GDM1 (cell line): ENCODE measurements at regions not wholly inside any gene's neighbourhood (a gene's known extent, or its start where the extent isn't known, plus 50 kb on each side); places are given as distances from the start of the nearest gene placed in this dataset.
"Not testable (repeated sequence)": the region's sequence is repeated elsewhere in the genome, so short reads cannot be mapped to it uniquely, and the experiment has no call there.

Experiments used
- DNase-seq: peaks from one replicate; lab custom pipeline; 2025; lab: John Stamatoyannopoulos, UW

DNA sequence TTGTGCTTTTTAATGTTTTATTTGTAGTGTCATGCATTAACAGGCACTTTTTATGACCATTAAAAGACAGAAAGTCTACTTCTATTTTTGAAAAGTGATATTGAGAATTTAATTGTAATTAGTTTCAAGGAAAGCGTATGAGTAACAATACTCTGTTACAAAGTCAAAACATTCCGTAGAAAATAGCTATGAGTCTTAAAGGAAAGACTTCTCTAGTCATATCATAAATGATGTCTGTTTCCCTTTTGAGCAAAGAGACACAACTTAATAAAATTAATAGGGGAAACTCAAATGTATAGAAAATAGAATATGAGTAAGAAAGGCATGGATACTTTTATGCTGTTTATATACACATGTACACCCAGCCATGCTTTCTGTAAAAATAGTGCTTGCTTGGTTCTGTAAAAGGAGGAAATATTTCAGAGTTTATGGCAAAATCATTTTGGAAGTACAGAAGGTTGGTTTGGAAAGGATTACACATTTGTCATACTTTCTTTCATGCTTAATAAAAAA, 107.8 kb upstream of the AHI1 start:
- no peak for DNase-seq

GRCh38 chr6:135606392-135606791, 108.9 kb upstream of the AHI1 start:
- no peak for DNase-seq

- DNase-seq: no peak
Observed at GRCh38 chr6:135608031-135608430, 110.5 kb upstream of the AHI1 start.

DNA sequence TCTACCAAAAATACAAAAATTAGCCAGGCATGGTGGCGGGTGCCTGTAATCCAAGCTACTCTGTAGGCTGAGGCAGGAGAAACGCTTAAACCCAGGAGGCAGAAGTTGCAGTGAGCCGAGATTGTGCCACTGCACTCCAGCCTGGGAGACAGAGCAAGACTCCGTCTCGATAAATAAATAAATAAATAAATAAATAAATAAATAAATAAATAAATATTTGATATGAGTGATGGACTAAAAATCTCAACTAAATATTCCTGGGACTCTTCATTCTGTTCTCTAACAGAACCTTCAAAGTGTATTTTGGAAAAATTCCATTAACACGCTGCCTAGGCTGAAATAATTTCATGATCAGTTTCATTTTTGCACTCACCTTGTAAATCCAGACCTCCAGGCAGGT, 112.7 kb upstream of the AHI1 start:
- not testable (repeated sequence) for DNase-seq

DNA sequence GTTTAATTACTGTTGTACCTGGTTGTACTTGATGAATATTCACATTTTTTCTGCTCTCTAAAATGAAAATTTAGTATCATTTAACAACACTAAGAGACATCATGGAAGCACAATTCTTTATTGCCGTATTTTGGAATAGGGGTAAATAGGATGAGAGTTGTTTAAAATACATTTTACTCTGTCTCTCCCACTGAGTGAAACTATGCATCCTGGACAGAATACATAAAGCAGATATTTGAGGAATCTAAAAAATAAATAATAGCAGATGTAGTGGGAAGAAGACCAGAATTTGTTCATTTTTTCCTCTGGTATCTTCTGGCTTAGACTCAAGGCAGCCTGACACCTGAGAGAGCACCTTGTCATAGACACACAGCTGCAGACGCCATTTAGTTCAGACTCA, 119.1 kb upstream of the AHI1 start:
- DNase-seq: no peak

- no peak for DNase-seq
Observed at GRCh38 chr6:135617222-135617621, 119.7 kb upstream of the AHI1 start.

DNA sequence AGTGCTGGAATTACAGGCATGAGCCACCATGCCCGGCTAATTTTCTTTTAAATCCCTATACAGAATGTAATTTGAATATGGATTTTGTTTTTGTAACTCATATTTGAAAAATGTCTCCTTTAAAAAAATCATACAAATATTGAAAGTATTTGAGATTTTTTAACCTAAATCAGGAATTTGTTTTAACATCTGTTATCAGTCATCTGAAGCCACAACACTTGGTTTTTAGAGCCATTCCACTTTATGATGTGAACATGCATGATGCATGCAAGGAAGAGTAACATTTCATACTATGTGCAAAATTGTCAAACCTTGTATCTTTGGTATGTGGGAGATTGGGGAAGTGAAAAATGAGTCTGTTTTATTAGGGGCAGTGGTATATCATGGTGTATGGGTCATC, 124.5 kb upstream of the AHI1 start:
- no peak for DNase-seq

DNA sequence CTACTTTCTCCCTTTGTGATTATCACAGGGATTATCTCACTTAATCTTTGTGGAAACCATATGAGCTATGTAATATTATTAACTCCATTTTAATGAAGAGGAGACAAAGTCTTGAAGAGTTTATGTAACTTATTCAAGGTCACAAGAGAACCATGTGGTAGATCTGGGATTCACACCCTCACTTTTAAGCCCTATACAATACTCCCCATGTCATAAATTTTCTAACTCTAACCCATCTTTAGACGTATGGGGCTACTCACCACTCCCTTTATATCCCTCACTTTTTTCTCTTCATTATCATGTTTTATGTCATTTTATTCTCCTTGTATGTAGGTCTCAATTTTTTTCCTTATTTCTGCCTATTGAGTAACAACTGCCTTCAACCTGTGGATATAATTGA, 126.4 kb upstream of the AHI1 start:
- DNase-seq: no peak

DNA sequence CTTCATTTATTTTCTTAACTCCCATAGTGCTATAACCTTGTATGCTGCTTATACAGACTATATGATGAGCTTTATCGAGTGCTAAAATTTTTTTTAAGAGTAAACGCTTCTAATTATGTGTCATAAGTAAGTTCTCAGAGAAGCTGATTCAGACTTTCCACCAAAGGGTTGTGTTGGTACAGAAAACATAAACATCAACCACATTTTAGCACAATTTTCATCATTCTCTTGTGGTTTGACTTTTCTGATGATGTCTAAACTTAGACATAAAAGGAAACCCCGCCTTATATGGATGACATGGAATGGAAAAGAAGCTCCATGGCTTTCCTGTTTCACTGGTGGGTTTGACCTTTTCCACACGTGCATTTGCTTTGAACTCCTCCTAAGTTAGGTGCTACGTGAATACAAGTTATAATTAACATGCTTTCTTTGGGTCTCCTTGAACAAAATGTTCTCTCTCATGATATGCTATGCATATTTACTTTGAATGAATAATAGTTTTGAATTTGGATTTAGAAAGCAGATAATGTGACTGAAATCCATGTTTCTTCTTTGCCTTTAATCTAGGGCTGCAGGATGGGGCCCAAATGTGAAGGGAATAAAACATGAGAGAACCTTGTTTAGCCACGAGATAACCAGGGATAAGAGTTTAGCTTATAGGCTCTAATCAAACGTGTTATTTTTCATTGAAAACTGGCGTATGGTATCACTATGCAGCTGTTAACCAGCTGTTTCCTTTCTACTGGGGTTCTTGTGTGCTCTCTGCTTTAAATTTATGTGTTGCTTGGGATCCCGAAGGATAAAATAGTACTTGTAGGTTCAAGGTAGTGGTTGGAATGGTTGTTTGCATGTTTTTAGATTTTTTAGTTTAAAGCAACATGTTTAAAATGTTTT, 127.1 kb upstream of the AHI1 start:
- DNase-seq: no peak

DNA sequence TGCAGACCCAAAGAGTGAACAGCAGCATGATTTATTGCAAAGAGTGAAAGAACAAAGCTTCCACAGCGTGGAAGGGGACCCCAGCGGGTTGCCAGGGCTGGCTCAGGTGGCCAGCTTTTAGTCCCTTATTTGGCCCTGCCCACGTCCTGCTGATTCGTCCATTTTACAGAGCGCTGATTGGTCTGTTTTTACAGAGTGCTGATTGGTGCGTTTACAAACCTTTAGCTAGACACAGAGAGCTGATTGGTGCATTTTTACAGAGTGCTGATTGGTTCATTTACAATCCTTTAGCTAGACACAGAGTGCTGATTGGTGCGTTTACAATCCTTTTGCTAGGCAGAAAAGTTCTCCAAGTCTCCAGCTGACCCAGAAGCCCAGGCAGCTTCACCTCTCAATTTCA, 128.5 kb upstream of the AHI1 start:
- not testable (repeated sequence) for DNase-seq

GRCh38 chr6:135627092-135627715, 129.7 kb upstream of the AHI1 start:
- DNase-seq: no peak

DNA sequence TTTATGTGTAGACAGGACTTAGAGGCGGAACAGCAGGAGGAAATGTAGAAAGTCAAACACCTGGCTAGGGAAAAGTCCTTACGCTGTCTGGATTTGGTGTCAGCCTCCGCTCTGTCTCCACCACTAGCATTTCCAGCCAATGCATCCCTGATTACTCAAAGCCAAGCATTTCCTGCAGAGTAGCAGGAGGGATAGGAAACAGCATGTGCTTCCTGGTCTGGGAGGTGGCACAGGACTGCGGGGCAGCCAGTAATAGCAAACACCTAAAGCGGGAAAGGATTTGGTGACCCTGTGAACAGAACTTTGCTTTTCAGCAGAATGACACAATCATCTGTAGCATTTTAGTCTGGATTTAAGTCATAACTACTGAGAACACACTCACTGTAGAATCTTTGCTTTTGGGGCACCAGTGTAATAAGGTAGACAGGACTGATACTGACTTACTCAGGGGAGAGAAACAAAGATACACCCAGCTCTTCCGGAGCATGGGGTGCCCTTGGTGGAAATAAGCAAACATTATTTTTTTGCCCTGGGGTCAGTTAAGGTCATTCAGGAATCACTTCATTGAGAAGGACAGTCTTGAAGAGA, 133.3 kb upstream of the AHI1 start:
- no peak for DNase-seq

GRCh38 chr6:135631821-135632220, 134.3 kb upstream of the AHI1 start:
- DNase-seq: no peak

GRCh38 chr6:135633573-135633972, 136.0 kb upstream of the AHI1 start:
- DNase-seq: no peak

DNA sequence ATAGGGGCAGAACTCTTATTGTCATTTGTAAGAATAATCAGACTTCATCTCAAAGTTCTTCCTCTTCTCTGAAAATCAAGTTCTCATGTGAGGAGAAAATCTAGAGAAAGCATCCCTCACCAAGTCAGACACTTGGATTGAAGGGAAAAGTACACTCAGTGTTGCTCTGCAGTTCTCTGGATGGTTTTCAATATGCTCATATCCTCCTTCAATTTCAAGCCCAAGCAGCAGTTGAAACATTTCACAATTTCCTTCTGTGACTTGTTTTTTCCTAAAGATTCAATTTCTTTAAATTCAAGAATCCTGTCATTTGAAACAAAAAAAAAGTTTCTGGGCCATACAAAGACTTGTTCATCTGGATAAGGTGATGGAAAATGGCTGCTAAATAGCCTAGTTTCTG, 140.2 kb upstream of the AHI1 start:
- DNase-seq: no peak

GRCh38 chr6:135638108-135638507, 140.6 kb upstream of the AHI1 start:
- no peak for DNase-seq

GRCh38 chr6:135640048-135640447, 142.5 kb upstream of the AHI1 start:
- DNase-seq: no peak

GRCh38 chr6:135640449-135641111, 143.0 kb upstream of the AHI1 start:
- no peak for DNase-seq

- no peak for DNase-seq
Observed at GRCh38 chr6:135642912-135643311, 145.4 kb upstream of the AHI1 start.

GRCh38 chr6:135644394-135644793, 146.9 kb upstream of the AHI1 start:
- no peak for DNase-seq

- DNase-seq: no peak
Observed at GRCh38 chr6:135647521-135647920, 150.0 kb upstream of the AHI1 start.

DNA sequence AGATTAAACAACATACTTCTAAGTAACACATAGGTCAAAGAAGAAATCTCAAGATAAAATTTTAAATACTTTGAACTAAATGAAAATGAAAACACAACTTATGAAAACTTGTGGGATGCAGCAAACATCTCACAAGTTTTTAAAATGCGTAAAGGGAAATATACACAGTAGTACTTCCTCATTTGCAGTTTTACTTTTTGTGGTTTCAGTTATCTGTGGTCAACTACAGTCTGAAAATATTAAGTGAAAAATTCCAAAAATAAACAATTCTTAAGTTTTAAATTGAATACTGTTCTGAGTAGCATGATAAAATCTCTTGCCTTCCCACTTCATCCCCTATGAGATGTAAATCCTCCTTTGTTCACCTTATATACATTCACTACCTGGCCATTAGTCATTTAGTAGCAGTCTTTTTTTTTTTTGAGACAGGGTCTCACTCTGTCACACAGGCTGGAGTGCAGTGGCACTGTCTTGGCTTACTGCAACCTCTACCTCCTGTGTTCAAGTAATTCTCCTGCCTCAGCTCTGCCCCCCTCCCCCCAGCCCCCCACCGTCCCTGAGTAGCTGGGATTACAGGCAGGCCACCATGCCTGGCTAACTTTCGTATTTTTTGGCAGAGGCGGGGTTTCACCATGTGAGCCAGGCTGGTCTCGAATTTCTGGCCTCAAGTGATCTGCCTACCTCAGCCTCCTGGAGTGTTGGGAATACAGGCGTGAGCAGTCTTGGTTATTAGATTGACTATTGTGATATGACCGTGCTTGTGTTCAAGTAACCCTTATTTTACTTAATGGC, 154.6 kb upstream of the AHI1 start:
- no peak for DNase-seq
